WERI-Rb-1 (cell line): ENCODE measurements at regions not wholly inside any gene's neighbourhood (a gene's known extent, or its start where the extent isn't known, plus 50 kb on each side); places are given as distances from the start of the nearest gene placed in this dataset.

ENCODE experiments used
- DNase-seq: peaks from one replicate; pipeline ENCODE4 v3.0.0-alpha.2; 2020
- H3K27ac ChIP-seq: fragments of 250-450 bp; sonication (Bioruptor Pico); 2 replicates; pipeline ENCODE4 v1.5.1; 2020; ENCODE audit warnings: mild to moderate bottlenecking, moderate library complexity
- H3K27me3 ChIP-seq: fragments of 250-450 bp; sonication (Bioruptor Pico); 2 replicates; pipeline ENCODE4 v1.5.1; 2021; ENCODE audit warnings: mild to moderate bottlenecking, low read depth, moderate library complexity; ENCODE audit not compliant: insufficient read depth, severe bottlenecking
- H3K36me3 ChIP-seq: fragments of 250-450 bp; sonication (Bioruptor Pico); 2 replicates; pipeline ENCODE4 v1.5.1; 2020; ENCODE audit warnings: mild to moderate bottlenecking, moderate library complexity
- H3K4me3 ChIP-seq: 2 replicates; pipeline ENCODE4 v1.5.1; 2011; ENCODE audit warnings: low read depth, mild to moderate bottlenecking, control low read depth, low read length
- H3K9me3 ChIP-seq: fragments of 250-450 bp; sonication (Bioruptor Pico); 2 replicates; pipeline ENCODE4 v1.5.1; 2021; ENCODE audit warnings: mild to moderate bottlenecking, moderate library complexity; ENCODE audit not compliant: severe bottlenecking
- TF ChIP-seq, protein P1 (sequence below): IDR thresholded peaks from 2 replicates; pipeline ENCODE4 v1.5.1; 2011; ENCODE audit warnings: low read depth, mild to moderate bottlenecking, control low read depth, inconsistent platforms, low read length

DNA sequence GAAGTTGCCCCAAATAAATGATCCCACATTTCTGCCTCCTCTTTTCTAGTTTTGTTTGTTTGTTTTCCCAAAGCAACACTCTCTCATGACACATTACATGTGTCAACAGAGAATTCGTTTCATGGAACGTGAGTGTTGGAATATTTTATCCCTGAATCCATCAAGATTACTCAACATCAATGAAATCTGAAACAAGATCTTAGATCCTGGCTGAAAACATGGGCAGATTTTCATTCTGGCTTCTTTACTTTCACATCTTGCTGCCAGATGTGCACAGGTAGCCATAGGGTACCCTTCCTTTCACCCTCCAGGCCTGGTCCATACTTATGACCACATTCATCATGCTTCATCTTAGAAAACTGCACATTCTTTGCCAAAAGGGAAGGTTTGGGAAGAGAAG is 347.0 kb downstream of the DOK5 start:
- peaks cover 27% of the 10 kb centered on the region for H3K27me3 ChIP-seq
- TF ChIP-seq, protein P1, sequence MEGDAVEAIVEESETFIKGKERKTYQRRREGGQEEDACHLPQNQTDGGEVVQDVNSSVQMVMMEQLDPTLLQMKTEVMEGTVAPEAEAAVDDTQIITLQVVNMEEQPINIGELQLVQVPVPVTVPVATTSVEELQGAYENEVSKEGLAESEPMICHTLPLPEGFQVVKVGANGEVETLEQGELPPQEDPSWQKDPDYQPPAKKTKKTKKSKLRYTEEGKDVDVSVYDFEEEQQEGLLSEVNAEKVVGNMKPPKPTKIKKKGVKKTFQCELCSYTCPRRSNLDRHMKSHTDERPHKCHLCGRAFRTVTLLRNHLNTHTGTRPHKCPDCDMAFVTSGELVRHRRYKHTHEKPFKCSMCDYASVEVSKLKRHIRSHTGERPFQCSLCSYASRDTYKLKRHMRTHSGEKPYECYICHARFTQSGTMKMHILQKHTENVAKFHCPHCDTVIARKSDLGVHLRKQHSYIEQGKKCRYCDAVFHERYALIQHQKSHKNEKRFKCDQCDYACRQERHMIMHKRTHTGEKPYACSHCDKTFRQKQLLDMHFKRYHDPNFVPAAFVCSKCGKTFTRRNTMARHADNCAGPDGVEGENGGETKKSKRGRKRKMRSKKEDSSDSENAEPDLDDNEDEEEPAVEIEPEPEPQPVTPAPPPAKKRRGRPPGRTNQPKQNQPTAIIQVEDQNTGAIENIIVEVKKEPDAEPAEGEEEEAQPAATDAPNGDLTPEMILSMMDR, result no peak

DNA sequence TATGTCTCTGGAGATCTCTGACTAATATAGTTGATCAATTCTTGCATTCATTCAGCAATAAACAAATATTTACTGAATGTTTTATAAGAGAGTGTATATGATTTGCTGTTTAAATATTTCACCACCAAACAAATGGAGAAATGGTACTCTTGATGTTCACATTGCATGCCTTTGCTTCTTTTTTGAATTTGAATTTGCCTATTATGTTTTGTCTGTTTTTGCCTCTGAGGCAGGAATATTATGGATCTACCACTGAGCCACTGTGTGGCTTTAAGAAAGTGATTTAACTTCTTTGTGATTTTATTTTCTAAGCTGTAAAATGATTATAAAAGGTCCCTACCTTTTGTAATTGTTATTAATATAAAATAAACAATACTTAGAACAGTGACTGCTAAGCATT is 345.0 kb downstream of the DOK5 start:
- Histone ChIP-seq H3K27ac (no peak overlapping the region), H3K9me3 (no peaks in the 10 kb centered on the region), H3K4me3 (no peak overlapping the region), H3K27me3 (peaks cover 15% of the 10 kb centered on the region), H3K36me3 (no peaks in the 10 kb centered on the region)
- no peak for DNase-seq
- TF ChIP-seq, protein P1, result no peak

More for the DNA sequence above, 347.0 kb downstream of the DOK5 start:
- H3K36me3 ChIP-seq, result no peaks in the 10 kb centered on the region
- no peak overlapping the region for H3K4me3 ChIP-seq
- no peak overlapping the region for H3K27ac ChIP-seq
- H3K9me3 ChIP-seq, result no peaks in the 10 kb centered on the region
- no peak for DNase-seq

DNA sequence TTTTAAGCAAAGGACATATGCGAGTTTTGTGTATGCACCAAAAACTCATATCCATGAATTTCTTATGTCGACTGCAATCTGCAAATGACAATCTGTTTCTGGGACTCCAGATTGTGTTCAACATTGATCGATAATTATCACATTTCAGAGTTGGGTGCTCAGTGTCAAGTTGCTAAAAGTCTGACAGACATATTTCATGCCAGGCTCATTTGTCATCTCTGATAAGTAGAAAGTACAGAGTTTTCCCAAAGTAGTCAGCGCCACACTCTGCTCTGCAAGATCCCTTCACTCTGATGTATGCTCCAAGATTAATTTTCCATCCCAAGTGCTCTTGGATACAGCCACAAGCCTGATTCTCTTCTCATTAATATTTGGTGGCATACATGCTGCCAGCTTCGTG is 331.1 kb downstream of the DOK5 start:
- Histone ChIP-seq H3K4me3 (no peak overlapping the region), H3K9me3 (no peaks in the 10 kb centered on the region), H3K36me3 (no peaks in the 10 kb centered on the region), H3K27ac (no peak overlapping the region), H3K27me3 (peaks cover 21% of the 10 kb centered on the region)
- TF ChIP-seq, protein P1, result no peak
- DNase-seq, result no peak

DNA sequence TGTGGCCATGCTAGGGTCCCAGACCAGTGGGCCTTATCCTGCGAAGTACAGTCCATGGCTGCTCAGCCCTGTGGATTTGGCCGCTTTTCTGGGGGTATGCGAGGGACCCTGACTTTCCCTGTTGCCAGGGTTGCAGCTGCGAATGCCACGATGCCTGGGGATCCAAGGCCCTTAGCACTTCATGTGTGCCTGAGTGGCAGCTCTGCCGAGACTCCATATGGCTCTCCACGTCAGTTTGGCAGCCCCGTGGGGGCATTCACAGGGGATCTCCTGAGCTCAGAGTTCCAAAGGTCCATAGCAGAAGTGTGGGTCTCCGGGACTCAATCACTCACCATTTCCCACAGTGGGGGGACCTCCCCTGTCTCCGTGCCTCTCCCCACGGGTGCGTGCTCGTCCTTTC is 319.5 kb downstream of the DOK5 start:
- H3K27me3 ChIP-seq, result peaks cover 18% of the 10 kb centered on the region
- TF ChIP-seq, protein P1, result no peak
- H3K36me3 ChIP-seq, result no peaks in the 10 kb centered on the region
- H3K9me3 ChIP-seq, result no peaks in the 10 kb centered on the region
- no peak overlapping the region for H3K27ac ChIP-seq
- DNase-seq, result no peak
- no peak overlapping the region for H3K4me3 ChIP-seq

DNA sequence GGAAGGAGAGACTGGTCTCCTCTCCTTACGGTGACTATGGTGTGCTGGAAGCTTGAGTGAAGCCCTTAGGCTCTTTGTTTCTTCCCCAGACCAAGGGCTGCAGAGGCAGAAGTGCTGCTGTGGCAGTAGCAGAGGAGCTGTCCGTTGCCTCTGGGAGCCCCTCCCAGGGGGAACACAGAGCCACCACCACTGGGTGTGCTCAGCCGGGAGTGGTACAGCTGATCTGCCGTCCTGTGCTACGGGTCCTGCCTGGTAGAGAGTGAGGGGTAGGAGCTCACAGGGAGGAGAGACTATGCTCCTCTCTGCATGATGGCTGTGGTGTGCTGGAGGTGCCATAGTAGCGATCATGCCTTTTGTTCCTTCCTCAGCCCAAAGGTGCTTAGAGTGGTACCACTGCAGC is 318.7 kb downstream of the DOK5 start:
- Histone ChIP-seq H3K27ac (no peak overlapping the region), H3K9me3 (no peaks in the 10 kb centered on the region), H3K4me3 (no peak overlapping the region), H3K27me3 (peaks cover 19% of the 10 kb centered on the region), H3K36me3 (no peaks in the 10 kb centered on the region)
- TF ChIP-seq, protein P1, result no peak
- no peak for DNase-seq

DNA sequence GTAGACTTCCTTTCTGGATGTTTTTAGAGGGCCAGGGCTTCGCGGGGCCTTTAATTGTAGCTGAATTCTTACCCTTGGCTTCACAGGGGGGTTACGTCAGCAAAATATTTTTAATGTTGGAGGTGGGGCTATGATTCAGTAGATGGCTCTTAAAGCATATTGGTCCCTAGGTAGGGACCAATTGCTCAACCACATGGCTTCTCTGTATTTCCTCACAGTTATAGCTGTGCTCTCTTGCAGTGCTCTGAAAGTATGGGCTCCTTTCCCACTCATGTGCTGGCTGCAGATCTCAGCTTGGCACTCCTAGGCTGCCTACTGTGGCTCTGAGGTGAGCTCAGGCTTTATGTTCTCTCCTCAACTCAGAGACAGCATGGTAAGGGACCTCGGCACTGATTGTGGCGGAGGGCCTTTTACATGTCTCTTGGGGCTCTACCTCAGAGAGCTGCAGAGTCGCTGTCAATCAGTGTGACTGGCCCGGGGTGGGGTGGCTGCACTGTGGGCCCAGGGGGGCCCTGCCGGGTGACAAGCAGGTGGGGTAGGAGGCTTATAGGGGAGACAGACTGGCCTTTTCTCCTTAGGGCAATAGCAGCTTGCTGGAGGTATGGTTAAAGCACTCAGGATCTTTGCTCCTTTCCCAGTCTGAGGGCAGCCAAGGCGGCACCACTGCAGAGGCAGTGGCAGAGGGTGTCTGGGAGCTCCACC is 318.0 kb downstream of the DOK5 start:
- Histone ChIP-seq H3K36me3 (no peaks in the 10 kb centered on the region), H3K4me3 (no peak overlapping the region), H3K9me3 (no peaks in the 10 kb centered on the region), H3K27me3 (peaks cover 21% of the 10 kb centered on the region), H3K27ac (no peak overlapping the region)
- DNase-seq, result no peak
- TF ChIP-seq, protein P1, result no peak
